IMR-90 (cell line): ENCODE measurements at regions not wholly inside any gene's neighbourhood (a gene's known extent, or its start where the extent isn't known, plus 50 kb on each side); places are given as distances from the start of the nearest gene placed in this dataset.

Source experiments
- CTCF ChIP-seq: conservative IDR thresholded peaks from 2 replicates; pipeline ENCODE4 v1.5.1; 2012; ENCODE audit warnings: mild to moderate bottlenecking, low read depth, low read length, improper control_type of control experiment
- POLR2A ChIP-seq: IDR thresholded peaks from 2 replicates; pipeline ENCODE4 v1.6.1; 2012; ENCODE audit warnings: mild to moderate bottlenecking, low read depth, low read length
- RAD21 ChIP-seq: IDR thresholded peaks from 2 replicates; pipeline ENCODE4 v1.6.1; 2012; ENCODE audit warnings: low read length, improper control_type of control experiment
- RFX5 ChIP-seq: IDR thresholded peaks from 2 replicates; pipeline ENCODE4 v1.8.0; 2012; ENCODE audit warnings: low read depth, mild to moderate bottlenecking, low read length, moderate library complexity

- TF ChIP-seq CTCF (no peak), RFX5 (no peak), POLR2A (no peak), RAD21 (no peak)
Measured at GRCh38 chr6:143578054-143578453, 66.5 kb upstream of the FUCA2 start.
